ENCODE measurements at regions not wholly inside any gene's neighbourhood (a gene's known extent, or its start where the extent isn't known, plus 50 kb on each side); places are given as distances from the start of the nearest gene placed in this dataset.
"Not testable (repeated sequence)": the region's sequence is repeated elsewhere in the genome, so short reads cannot be mapped to it uniquely, and the experiment has no call there.

DNA sequence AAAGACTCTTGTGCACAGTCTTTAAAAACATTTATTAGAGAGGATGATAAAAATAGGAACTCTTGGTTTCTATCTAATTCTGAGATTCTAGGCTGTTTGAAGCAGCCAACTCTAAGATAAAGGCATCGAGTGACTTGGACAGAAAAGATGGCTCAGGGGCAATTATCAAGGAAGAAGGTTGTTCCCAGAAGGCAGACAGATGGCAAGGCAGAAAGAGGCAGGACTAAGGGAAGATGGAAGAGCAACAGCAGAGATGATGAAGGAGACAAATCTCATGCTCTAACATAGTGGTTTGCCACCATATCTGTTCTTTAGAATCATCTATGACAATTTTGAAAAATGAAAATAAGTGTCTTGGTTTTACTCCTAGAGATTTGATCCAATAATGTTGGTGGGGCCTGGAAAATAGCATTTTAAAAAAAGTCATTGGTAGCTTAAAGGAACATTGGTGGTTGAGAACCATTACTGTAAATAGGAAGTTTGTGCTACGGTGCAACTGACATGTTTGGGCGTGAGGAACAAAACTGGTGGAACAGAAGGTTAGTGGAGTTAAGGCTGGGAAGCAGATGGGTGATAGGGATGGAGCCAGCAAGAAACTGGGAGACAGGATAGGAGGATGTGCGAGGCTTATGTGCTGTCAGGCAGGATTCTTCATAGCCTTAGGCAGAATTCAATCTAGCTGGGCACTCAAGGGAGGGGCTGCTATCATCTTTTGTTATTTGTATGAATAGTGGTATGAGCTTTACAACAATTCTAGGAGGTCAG, 751.1 kb downstream of the DHX35 start:
- ChIA-PET CTCF (no interaction called here), POLR2A (no interaction called here)
- H3K9me3 ChIP-seq (ENCODE audit: control insufficient read depth, insufficient read depth, low read length) = no peaks in the 10 kb centered on the region
- TF ChIP-seq, protein P1, sequence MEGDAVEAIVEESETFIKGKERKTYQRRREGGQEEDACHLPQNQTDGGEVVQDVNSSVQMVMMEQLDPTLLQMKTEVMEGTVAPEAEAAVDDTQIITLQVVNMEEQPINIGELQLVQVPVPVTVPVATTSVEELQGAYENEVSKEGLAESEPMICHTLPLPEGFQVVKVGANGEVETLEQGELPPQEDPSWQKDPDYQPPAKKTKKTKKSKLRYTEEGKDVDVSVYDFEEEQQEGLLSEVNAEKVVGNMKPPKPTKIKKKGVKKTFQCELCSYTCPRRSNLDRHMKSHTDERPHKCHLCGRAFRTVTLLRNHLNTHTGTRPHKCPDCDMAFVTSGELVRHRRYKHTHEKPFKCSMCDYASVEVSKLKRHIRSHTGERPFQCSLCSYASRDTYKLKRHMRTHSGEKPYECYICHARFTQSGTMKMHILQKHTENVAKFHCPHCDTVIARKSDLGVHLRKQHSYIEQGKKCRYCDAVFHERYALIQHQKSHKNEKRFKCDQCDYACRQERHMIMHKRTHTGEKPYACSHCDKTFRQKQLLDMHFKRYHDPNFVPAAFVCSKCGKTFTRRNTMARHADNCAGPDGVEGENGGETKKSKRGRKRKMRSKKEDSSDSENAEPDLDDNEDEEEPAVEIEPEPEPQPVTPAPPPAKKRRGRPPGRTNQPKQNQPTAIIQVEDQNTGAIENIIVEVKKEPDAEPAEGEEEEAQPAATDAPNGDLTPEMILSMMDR (IDR thresholded peaks at IDR 0.05; ENCODE audit: low read depth, low read length) = no peak
- H3K27me3 ChIP-seq (ENCODE audit: control insufficient read depth, insufficient read depth, low read length) = no peaks in the 10 kb centered on the region
- H3K27ac ChIP-seq (ENCODE audit: low read depth, low read length) = no peak overlapping the region
- DNase-seq (ENCODE audit: low read depth, low spot score) = no peak
- no peak overlapping the region for H3K4me3 ChIP-seq (ENCODE audit: low read depth, low read length)

DNA sequence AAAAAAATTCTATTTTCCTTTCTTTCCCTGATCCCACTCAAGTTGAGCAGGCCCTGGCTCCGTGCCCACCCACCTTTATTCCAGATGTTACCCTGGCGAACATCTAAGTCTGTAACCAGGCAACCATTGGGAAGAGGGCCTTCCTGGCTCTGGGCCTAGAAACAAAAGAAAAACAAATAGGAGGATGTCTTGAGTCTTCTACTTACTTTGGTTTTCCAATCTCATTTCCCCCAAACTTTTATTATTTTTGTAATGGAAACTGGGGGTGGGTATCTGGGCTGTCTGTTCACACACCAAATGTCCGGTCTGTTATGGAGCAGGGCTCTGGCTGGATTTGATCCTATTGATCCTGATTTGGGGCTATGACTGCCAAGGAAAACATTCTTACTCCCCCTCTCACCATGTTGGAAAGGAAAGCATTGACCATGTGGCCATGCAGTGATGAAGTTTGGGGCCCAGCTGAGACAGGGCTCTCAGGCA, 744.1 kb downstream of the DHX35 start:
- H3K4me3 ChIP-seq (ENCODE audit: low read depth, low read length) = no peak overlapping the region
- no peaks in the 10 kb centered on the region for H3K9me3 ChIP-seq (ENCODE audit: control insufficient read depth, insufficient read depth, low read length)
- H3K27me3 ChIP-seq (ENCODE audit: control insufficient read depth, insufficient read depth, low read length) = no peaks in the 10 kb centered on the region
- TF ChIP-seq, protein P1 (IDR thresholded peaks at IDR 0.05; ENCODE audit: low read depth, low read length) = no peak
- H3K27ac ChIP-seq (ENCODE audit: low read depth, low read length) = no peak overlapping the region
- DNase-seq (ENCODE audit: low read depth, low spot score) = no peak
- CTCF ChIA-PET = no interaction called here
- POLR2A ChIA-PET = no interaction called here

DNA sequence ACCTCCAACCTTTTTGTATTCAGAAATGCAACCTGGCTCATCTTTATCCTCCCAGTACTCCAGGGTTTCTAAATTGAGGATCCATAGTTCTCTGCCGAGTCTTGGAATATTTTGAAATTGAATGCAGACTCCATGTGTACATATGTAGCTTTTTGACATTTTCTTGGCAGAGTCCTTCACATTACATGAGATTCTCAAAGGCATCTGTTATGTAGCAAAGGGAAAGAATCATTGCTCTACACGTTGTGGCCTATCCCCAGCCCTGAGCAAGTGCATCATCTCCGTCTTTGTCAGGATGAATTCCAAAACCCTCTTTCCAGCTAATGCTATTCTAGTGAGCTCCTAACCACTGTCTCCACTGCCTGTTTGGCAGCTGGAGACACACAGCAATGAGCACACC, 742.9 kb downstream of the DHX35 start:
- Histone ChIP-seq H3K27me3 (ENCODE audit: control insufficient read depth, insufficient read depth, low read length) (no peaks in the 10 kb centered on the region), H3K9me3 (ENCODE audit: control insufficient read depth, insufficient read depth, low read length) (no peaks in the 10 kb centered on the region), H3K4me3 (ENCODE audit: low read depth, low read length) (no peak overlapping the region), H3K27ac (ENCODE audit: low read depth, low read length) (no peak overlapping the region)
- POLR2A ChIA-PET = no interaction called here
- TF ChIP-seq, protein P1 (IDR thresholded peaks at IDR 0.05; ENCODE audit: low read depth, low read length) = no peak
- DNase-seq (ENCODE audit: low read depth, low spot score) = no peak
- CTCF ChIA-PET = no interaction called here

DNA sequence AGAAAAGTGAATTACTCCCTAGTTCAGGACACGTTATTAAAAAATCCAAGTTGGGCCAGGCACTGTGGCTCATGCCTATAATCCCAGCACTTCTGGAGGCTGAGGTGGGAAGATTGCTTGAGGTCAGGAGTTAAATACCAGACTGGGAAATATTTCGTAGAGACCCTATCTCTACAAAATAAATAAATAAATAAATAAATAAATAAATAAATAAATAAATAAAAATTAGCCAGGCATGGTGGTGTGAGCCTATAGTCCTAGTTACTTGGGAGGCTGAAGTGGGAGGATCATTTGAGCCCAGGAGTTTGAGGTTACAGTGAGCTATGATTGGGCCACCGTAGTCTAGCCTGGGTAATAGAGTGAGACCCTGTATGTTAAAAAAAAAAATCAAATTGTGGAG, 741.2 kb downstream of the DHX35 start:
- H3K9me3 ChIP-seq (ENCODE audit: control insufficient read depth, insufficient read depth, low read length); CTCF ChIA-PET; H3K4me3 ChIP-seq (ENCODE audit: low read depth, low read length); H3K27me3 ChIP-seq (ENCODE audit: control insufficient read depth, insufficient read depth, low read length); DNase-seq (ENCODE audit: low read depth, low spot score); POLR2A ChIA-PET; H3K27ac ChIP-seq (ENCODE audit: low read depth, low read length): not testable (repeated sequence)

- no peak for DNase-seq (ENCODE audit: low read depth, low spot score)
- ChIA-PET POLR2A (no interaction called here), CTCF (no interaction called here)
- H3K27ac ChIP-seq (ENCODE audit: low read depth, low read length) = no peak overlapping the region
- no peaks in the 10 kb centered on the region for H3K27me3 ChIP-seq (ENCODE audit: control insufficient read depth, insufficient read depth, low read length)
- no peaks in the 10 kb centered on the region for H3K9me3 ChIP-seq (ENCODE audit: control insufficient read depth, insufficient read depth, low read length)
- H3K4me3 ChIP-seq (ENCODE audit: low read depth, low read length) = no peak overlapping the region
- TF ChIP-seq, protein P1 (IDR thresholded peaks at IDR 0.05; ENCODE audit: low read depth, low read length) = no peak
These were observed 740.7 kb downstream of the DHX35 start for GRCh38 chr20:39702701-39703349.

Measured in AG04450 (cell line).